GM21367 (cell line): ENCODE measurements at regions not wholly inside any gene's neighbourhood (a gene's known extent, or its start where the extent isn't known, plus 50 kb on each side); places are given as distances from the start of the nearest gene placed in this dataset.

Source experiments
- ATAC-seq: cut with Tn5 transposase; IDR thresholded peaks from one replicate; pipeline ENCODE4 v1.9.1; 2021; ENCODE audit not compliant: unreplicated experiment

DNA sequence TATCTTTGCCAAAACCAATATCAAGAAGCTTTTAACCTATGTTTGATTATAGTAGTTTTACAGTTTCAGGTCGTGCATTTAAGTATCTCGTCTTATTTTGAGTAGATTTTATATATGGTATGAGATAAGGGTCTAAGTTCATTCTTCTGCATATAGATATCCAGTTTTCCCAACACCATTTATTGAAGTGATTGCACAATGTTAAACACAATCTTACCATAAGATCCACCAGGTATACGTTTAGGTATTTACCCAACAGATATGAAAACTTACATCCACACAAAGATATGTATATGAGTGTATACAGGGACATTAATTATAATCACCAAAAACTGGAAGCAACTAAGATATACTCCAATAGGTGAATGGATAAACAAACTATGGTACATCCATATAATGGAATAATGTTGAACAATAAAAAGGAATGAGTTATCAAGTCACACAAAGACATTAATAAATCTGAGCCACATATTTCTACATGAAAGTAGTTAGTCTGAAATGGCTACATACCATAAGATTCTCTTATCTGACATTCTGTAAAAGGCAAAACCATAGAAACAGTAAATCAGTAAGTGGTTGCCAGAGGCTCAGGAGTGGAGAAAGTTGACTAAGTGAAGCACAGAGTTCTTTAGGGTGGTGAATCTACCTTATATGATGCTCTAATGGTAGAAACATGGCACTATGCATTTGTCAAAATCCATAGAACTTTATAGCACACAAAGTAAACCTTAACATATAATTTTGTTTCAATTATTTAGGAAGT is 222.6 kb downstream of the NUAK1 start:
- no peak for ATAC-seq

DNA sequence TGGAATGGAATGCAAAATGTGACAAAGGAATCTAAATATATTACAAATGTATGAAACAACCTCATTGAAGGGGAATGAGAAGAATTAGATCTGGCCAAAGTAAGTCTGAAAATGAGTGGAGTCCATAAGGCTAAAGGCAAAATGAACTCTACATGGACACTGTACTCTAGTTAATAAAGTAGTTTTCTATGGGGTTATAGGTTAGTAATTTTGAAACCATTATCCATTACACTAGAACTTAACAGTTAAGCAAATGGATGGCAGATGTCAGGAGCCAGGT is 222.1 kb downstream of the NUAK1 start:
- no peak for ATAC-seq

DNA sequence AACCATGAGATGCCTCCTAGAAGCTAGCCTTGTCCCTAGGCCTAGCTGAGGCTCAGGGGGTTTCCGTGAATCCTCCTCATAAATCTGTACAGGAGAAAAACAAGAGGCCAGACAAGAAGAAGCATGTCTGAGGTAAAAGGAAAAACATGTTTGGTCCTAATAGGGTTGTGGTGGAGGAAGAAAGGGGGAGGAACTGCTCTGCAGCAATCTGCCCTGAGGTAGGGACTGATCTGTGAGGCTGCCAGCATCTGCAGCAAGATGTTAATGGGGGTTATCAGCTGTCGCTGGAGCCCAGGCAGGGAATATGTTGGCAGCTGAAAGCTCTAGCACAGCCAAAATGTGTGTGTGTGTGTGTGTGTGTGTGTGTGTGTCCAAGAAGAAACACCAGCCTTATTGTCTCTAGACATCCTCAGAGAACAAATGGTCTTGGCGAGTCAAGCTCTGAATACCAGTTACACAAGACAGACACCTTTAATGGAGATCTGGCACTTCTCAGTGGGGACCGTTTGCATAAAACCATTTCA is 218.5 kb downstream of the NUAK1 start:
- ATAC-seq = no peak

DNA sequence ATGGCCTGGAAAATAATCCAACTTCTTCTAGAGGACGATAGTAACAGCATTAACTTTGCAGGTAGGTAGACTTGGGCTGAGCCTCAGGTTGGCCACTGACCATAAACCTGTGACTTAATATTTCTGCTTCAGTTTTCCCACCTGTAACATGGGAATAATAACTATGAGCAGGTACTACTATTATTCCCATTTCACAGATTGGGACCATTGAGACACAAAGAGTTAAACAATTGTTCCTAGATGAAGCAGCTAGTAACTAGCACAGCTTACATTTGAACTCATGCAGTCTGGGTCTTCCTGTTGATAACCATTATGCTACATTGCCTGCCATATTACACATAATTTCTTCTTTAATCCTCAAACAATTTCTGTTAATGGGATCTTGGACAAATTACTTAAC is 217.7 kb downstream of the NUAK1 start:
- ATAC-seq = no peak

DNA sequence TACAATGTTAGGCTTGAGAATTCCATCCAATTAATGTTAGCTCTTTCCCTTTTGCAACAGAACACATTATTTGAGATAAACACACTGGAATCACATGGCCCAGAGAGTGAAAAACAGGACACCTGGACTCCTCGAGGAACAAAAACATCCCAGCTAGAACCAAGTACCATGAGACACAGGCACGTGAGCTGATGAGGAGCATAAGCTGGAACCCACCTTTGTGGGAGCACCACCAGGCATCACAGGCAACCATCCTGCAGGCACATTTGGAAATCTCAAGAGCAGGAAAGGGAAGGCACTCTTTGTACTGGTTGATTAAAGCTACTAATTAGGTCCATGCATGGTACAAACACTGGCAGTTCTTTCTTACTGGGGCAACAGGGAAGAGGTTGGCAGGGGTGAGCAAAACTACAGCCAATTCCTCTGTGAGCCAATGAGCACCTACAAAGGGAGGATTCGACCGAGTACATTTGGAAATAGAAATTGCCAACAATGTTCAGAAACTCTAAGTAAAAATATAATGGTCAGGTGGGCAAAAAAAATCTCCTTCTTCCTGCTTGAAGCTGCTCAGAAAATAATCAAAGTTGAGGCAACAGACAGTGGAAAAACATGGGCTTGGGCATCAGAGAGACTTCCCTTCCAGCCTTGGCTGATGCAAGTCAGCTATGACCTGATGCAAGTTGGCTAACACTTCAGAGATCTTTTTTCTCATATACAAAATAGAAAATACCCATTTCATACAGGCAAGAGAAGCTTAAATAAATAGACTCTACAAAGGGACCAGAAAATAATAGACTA is 216.7 kb downstream of the NUAK1 start:
- ATAC-seq = no peak

DNA sequence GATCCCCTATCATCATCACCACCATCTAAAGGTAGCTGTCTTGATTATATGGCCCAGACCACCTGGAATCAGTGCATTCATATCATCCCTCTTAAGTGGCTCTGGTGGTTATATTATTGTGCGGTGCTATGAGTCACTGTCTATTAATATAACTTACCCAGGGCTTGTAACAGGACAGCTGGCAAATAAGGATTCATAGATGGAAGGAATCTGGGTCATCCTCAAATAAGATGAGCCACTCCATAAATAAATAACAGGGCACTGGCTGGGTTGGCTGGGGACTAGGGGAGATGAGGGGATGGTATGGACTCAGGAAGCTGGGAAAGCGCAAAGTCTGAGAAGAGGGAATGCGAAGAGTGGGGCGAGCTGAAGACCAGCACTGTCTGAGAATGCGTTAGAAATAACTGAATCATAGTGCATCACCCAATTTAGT is 216.1 kb downstream of the NUAK1 start:
- no peak for ATAC-seq

DNA sequence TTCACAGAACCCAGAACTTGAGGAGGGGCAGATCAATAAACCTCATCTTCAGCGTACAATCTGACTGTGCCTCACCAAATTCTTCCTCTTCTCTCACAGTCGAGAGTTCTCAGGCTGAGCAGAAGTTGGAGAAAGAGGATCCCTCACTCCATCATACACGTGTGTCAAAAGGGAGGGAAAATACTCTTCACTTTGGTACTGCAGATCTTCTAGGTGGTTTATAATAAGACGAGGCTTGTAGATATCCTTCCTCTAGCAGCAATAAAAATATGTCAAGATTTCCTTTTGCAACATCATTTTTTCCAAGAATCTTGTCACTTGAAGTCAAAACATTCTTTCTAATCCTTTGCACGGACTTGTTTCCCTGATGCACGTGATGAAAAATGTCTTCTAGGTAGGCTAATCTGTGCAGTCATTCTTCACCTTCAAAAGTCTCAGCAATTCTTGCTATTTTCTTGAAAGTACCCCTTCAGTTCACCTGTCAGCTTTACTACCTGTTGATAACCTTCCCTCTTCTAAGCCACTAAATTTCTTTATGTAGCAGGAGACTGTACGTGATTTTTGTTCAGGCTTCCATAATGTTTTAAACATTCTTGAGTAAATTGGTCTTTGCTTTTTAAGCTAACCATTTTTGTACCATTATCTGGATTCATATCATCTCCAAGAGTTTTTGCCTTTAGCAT is 214.1 kb downstream of the NUAK1 start:
- no peak for ATAC-seq

DNA sequence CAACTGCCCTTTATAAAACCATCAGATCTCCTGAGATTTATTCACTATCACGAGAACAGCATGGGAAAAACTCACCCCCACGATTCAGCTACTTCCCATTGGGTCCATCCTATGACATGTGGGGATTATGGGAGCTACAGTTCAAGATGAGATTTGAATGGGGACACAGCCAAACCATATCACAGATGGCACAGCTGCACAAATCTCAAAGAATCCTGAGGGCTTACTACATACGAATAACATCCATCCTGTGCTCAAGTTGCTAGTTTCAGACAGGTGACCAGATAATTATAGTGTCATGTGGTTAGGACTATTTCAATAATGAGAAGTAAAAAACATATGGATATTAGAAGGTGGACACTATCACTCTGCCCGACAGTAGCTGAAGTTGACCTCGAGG is 211.2 kb downstream of the NUAK1 start:
- no peak for ATAC-seq

DNA sequence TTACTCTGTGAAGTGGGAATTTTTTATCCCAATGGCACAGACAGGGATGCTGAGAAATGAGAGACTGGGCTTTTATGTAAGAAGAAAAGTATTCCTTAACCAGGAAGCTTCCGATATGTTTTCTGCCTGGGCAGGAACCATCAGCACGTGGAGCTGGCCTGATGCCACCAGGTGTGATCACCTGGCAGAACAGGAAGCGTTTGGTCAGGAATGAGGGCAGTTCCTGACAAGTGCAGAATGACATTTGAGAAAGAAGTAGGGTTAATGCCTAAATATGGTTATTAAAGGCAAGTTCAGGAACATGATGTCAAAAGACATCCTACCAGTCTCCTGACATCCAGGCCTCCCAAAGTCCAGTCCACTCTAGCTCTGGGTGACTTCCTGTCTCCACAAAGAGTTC is 210.3 kb downstream of the NUAK1 start:
- ATAC-seq = no peak

DNA sequence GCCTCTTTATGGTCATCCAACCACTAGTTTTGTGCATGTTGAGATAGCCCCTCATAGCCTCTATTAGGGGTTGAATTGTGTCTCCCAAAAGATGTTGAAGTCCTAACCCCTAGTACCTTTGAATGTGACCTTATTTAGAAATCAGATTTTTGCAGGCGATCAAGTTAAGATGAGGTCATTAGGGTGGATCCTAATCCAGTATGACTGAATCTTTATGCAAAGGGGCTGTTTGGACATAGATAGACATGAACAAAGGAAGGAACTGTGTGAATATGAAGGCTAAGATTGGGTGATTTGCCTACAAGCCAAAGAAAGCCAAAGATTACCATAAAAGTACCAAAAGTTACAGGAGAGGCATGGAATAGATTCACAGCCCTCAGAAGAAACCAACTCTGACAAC is 209.6 kb downstream of the NUAK1 start:
- no peak for ATAC-seq

DNA sequence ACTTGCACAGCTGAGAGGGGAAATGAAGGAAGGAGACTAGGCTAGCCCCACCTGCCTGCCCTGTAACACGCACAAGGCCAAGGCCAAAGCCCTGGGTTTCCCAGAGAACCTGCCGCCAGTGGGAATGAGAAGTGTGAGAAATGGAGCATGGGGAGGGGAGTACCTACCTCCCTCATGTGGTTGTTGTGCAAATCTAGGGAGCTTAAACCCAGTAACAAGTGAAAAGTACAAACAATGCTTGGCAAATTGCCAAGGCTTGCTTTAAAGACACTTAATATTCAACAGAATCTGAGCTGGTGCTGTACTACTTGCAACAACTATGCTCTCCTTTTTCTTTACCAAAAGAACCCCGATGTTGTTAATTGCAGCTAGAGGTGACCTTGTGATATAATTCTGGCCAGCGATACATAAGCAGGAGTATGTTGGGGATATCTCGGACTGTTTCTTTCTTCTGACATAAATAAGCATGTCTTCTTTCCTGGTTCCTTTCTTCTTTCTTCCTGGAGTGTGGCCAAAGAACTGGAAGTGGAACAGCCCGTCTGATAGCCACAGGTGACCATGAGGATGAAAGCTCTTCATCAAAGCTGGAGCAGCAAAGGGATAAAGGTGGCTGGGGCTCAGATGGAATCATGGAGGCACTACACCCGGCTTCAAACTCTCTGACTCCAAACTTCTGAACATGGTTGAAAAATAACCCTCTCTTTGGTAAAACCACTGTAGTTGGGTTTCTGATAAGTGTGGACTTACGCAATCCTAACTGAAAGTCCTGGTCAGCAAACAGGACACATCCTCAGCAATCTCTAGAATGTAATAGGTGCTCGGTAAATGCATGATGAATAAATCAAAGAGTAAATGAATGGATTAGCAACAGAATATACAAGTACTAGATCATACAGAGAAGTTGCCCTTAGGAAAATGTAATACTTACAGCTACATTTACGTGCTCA is 207.9 kb downstream of the NUAK1 start:
- ATAC-seq = no peak

DNA sequence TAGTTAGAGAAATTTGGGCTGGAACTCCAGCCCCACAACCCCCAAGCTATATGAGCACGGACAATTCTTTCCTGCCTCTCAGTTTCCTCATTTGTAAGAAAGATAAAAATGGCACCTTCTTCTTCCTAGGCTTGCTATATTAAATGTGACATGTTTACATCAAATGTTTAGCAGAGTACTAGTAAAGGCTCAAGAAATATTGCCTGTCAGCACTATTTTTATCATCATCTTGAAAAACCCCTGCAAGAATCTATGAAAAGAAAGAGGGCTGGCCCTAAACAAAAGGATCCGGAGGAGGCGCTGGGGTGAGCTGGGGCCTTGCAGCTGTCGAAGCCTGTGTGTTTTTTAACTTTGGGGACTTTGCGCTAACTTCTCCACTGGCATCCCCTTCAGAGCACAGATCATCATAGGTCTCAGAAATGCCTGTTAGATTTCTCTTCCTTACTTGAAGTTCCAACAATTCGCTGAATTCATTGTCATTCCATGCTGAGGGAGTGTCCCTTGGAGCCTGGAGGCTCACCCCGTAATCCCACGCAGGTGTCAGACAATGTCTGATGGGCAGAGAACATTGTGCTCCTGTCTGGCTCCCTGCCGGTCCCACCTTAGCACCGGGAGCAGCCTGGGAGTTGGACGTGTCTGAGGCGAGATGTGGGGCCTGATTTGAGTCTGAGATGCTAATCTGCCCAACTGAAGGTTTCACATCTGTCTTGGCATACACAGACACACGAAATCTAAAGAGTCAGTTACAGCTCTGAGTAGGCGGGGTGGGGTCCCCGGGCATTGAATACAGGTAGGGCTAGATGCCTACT is 206.8 kb downstream of the NUAK1 start:
- no peak for ATAC-seq

DNA sequence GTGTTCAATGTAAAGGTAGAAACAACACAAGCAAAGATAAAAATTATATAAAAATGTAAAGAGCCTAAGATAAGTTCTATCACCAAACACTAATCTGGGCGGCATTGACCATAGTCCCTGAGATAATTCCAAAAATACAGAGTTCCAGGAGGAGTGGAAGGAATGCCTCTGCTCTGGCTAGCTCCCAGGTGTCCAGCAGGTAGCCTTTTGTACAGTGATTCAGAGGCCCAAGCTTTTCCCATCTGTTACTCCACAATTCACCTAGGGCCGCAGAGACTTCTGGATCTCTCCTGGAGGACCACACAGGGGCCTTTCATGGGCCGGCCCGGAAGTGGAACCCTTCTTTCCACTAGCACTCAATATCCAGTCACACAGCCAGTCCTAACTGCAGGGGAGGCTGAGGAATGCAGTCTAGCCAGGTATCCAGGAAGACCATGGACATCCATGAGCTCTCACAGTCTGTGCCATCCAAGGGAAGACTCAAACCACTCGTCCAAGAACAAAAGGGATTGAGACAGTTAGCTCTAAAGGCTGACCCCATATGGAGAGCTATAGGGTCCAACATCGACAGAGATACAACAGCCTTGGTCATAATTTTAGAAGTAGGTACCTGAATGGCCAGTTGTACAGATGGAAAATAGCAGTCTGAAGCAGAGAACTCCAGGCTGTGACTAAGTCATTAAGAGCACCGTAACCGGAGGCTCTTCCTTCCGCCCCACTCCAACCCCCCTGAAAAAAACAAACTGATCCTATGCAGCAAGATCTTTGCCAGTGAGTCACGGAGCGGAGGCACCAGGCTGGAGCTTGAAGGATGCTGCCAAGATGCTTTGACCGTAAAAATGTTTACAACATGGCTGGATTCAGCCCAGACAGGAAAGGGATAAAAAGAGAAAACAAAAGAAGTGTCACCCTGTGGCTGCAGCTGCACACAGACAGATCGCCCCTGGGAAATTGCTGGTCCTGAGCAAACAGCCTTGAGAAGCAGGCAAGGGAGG is 204.8 kb downstream of the NUAK1 start:
- no peak for ATAC-seq

DNA sequence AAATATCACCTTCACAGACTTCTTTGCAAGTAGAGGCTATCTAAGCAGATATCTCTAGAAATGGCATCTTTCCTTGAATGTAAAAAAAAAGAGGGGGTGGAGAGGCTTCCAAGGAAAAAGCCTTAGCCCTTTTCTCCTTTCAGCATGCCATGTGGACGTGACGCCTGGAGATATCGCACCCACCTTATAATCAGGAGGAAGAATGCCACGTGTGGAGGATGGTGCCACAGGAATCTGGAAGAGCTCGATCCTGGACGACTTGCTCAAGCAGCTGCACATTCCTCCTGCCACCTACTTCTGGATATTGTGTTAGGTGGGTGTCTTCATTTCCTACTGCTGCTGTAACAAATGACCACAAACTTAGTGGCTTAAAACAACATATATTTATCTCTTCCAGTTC is 203.6 kb downstream of the NUAK1 start:
- no peak for ATAC-seq

DNA sequence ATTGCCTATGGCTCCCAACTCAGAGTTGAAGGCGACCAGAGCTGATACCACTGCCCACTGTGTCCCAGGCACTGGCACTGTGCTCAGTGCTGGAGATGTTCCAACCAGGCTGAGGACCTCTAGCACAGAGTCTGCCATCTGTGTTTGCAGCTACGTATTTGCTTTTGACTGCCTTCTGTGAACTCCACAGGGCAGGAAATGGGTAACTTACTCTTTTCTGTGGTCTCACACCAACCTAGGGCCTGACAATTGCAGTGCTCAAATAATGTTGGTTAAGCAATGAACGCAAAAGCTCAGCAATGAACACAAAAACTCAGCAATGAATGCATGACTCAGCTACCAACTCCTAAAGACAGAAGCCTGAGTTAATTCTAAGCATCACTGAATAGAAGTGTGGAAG is 202.8 kb downstream of the NUAK1 start:
- no peak for ATAC-seq

DNA sequence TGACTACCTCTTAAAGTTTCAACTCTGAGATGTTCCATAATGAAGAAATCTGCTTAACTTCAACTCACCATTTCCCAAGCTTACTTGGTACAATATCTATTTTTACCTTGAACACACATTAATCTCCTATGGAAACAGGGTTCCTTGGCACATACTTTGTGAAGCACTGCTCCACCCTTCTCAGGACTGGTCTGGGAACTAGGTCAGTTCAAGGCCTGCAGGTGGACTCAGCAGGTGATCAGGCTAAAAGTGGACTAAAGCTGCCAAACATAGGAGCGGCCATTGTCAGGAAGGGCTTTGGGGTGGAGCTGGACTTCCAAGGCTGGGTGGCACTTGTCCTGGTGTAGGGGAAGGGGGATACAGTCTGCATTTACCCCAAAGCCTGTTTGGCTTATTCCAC is 202.3 kb downstream of the NUAK1 start:
- no peak for ATAC-seq

DNA sequence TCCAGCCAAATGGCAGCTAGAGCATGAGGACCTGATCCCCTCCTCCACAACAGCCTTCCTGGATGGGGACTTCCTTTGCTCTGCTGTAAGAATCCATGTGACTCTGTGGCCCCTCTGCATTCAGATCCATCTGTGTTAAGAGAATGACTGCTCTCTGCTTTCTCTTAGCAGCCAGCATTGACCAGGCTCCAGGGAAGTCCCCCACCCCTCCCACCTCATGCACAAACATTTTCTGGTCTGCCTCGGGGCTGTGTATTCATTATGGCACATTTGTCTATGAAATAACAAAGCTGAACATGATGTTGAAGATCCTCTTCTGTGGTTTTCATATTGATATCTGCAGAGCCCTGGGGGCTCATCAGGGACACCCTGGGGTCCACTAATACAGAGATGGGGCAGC is 201.7 kb downstream of the NUAK1 start:
- ATAC-seq = no peak

DNA sequence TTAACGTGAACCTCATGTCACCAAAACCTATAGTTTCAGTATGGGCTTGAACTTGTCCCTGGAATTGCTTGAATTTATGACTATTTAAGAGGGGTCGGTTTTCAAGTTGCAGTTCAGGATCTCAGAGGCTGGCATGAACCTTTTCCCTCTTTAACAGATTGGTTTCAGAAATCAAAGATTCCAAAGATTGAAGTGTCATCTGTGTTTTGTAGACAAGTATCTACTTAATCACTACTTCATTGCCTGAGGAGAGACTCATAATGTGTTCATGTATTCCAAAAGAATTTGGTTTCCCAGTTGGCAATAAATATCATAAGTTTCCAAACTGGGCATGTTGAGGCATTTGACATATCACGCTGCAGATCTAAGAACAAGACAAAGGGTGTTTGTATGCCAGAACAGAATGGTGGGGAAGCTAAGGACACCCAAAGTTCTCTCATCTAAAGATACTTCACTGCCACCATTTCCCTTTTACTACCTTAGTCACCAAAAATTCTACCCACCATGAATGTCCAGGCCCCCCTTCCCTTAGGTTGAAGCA is 199.5 kb downstream of the NUAK1 start:
- no peak for ATAC-seq

DNA sequence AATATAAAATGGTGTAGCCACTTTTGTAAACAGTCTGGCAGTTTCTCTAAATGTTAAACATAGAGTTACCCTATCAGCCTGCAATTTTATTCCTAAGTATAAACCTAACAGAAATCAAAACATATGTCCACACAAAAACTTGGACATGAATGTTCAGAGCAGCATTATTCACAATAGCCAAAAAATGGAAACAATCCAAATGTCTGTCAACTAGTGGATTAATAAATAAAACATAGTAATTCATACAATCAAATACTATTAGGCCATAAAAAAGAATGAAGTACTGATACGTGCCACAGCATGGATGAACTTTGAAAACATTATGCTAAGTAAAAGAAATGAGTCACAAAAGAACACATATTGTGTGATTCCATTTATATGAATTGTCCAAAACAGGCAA is 196.5 kb downstream of the NUAK1 start:
- ATAC-seq = no peak
